GM12878 (cell line): ENCODE measurements at regions not wholly inside any gene's neighbourhood (a gene's known extent, or its start where the extent isn't known, plus 50 kb on each side); places are given as distances from the start of the nearest gene placed in this dataset.

Experiments
- ATAC-seq: fragments of 200-7000 bp; cut with Tn5 transposase; 3 replicates; pipeline ENCODE4 v1.9.1; 2020; ENCODE audit warnings: mild to moderate bottlenecking, moderate library complexity
- BruUV-seq: library from RNA; stranded (reverse); fragments of 400-500 nt; replicated peaks from 2 replicates; lab custom pipeline; 2021; lab: Mats Ljungman, UMichigan
- CTCF ChIA-PET: fragments of 300-600 bp; sonication (Branson Sonifier 250); formaldehyde crosslinking; extraction: SDS; loops from one replicate; lab custom pipeline; 2021; ENCODE audit warnings: inconsistent platforms; lab: Yijun Ruan, JAX
- POLR2A ChIA-PET: fragments of 350-600 bp; formaldehyde crosslinking; extraction: SDS; loops from one replicate; lab custom pipeline; 2021; ENCODE audit warnings: inconsistent platforms; lab: Charles Lee
- RAD21 ChIA-PET: fragments of 300-600 bp; sonication (Branson Sonifier 250); formaldehyde crosslinking; loops from one replicate; lab custom pipeline; 2023; ENCODE audit warnings: antibody characterized with exemption; ENCODE audit not compliant: unreplicated experiment; lab: Charles Lee
- SMC1A ChIA-PET: fragments of 300-600 bp; sonication (Branson Sonifier 250); formaldehyde crosslinking; loops from one replicate; lab custom pipeline; 2023; ENCODE audit not compliant: unreplicated experiment, uncharacterized antibody; lab: Charles Lee
- DNase-seq: peaks from one replicate; pipeline ENCODE4 v3.0.0-alpha.2; 2011; ENCODE audit warnings: low read depth, low spot score
- FAIRE-seq: peaks from 3 replicates; lab custom pipeline; 2011; peaks lifted over from hg19 to GRCh38; lab: Jason Lieb, UNC
- H2AFZ ChIP-seq: 2 replicates; pipeline ENCODE4 v1.6.0; 2011; ENCODE audit warnings: low read depth, low read length, control low read depth; ENCODE audit not compliant: control insufficient read depth
- H3K27ac ChIP-seq: 2 replicates; pipeline ENCODE4 v1.5.1; 2011; ENCODE audit warnings: control low read depth; ENCODE audit not compliant: control insufficient read depth, insufficient read depth
- H3K27me3 ChIP-seq, 2 experiments: replicated peaks in 1 of 2; 2 replicates each; pipeline versions ENCODE4 v1.6.0 to v1.6.1; 2011; ENCODE audit warnings: low read length in 1 of 2; ENCODE audit not compliant: control insufficient read depth in 2 of 2, insufficient read depth in 2 of 2
- H3K36me3 ChIP-seq, 2 experiments: 2 replicates each; pipeline ENCODE4 v1.5.1; 2011; ENCODE audit warnings: low read length in 1 of 2; ENCODE audit not compliant: control insufficient read depth in 2 of 2, insufficient read depth in 2 of 2
- H3K4me1 ChIP-seq: 2 replicates; pipeline ENCODE4 v1.6.1; 2011; ENCODE audit warnings: mild to moderate bottlenecking, low read length, moderate library complexity, mixed read lengths; ENCODE audit not compliant: control insufficient read depth, insufficient read depth
- H3K4me2 ChIP-seq: 2 replicates; pipeline ENCODE4 v1.6.0; 2011; ENCODE audit warnings: control low read depth; ENCODE audit not compliant: control insufficient read depth, insufficient read depth
- H3K4me3 ChIP-seq: fragments of 200-600 bp; sonication (generic); 2 replicates; pipeline ENCODE4 v1.5.1; 2016
- H3K79me2 ChIP-seq: 2 replicates; pipeline ENCODE4 v1.6.0; 2011; ENCODE audit warnings: low read length; ENCODE audit not compliant: control insufficient read depth, insufficient read depth
- H3K9ac ChIP-seq: 2 replicates; pipeline ENCODE4 v1.8.0; 2011; ENCODE audit warnings: low read length, control low read depth, mixed read lengths; ENCODE audit not compliant: control insufficient read depth, insufficient read depth
- H3K9me3 ChIP-seq: replicated peaks from 3 replicates; pipeline ENCODE4 v1.5.1; 2011; ENCODE audit warnings: mild to moderate bottlenecking, low read length; ENCODE audit not compliant: control insufficient read depth, insufficient read depth
- H4K20me1 ChIP-seq: 2 replicates; pipeline ENCODE4 v1.6.0; 2011; ENCODE audit not compliant: control insufficient read depth, insufficient read depth
- GABPA ChIP-seq: IDR thresholded peaks from 2 replicates; pipeline ENCODE4 v1.6.1; 2014; ENCODE audit warnings: antibody characterized with exemption, low read depth, mild to moderate bottlenecking, inconsistent platforms
- GATAD2B ChIP-seq: fragments of 450-650 bp; conservative IDR thresholded peaks from 2 replicates; pipeline ENCODE4 v1.6.1; 2017; ENCODE audit warnings: low read depth, mild to moderate bottlenecking, moderate library complexity
- HDAC2 ChIP-seq: fragments of 200-600 bp; sonication (generic); IDR thresholded peaks from 2 replicates; pipeline ENCODE4 v1.6.1; 2017
- IRF4 ChIP-seq: IDR thresholded peaks from 2 replicates; pipeline ENCODE4 v1.6.1; 2011; ENCODE audit warnings: low read depth, low read length
- JUND ChIP-seq: IDR thresholded peaks from 2 replicates; pipeline ENCODE4 v1.6.1; 2012; ENCODE audit warnings: low read depth, mild to moderate bottlenecking, low read length, improper control_type of control experiment, moderate library complexity
- KAT2A ChIP-seq: conservative IDR thresholded peaks from 2 replicates; pipeline ENCODE4 v1.6.1; 2011; ENCODE audit warnings: low read depth, low read length; ENCODE audit not compliant: control insufficient read depth
- MTA2 ChIP-seq: fragments of 450-650 bp; IDR thresholded peaks from 2 replicates; pipeline ENCODE4 v1.6.1; 2016; ENCODE audit warnings: low read depth, mild to moderate bottlenecking, moderate library complexity
- NR2C2 ChIP-seq: IDR thresholded peaks from 2 replicates; pipeline ENCODE4 v1.6.1; 2011; ENCODE audit warnings: borderline replicate concordance, low read depth; ENCODE audit not compliant: control insufficient read depth, insufficient read length
- RAD21 ChIP-seq: IDR thresholded peaks from 2 replicates; pipeline ENCODE4 v1.6.1; 2011; ENCODE audit warnings: mild to moderate bottlenecking, low read depth, low read length, moderate library complexity; ENCODE audit not compliant: insufficient read depth
- SIX5 ChIP-seq: IDR thresholded peaks from 2 replicates; pipeline ENCODE4 v1.6.1; 2011; ENCODE audit warnings: mild to moderate bottlenecking, low read depth, low read length, moderate library complexity; ENCODE audit not compliant: severe bottlenecking
- SMAD1 ChIP-seq: fragments of 450-650 bp; IDR thresholded peaks from 2 replicates; pipeline ENCODE4 v1.6.1; 2018; ENCODE audit warnings: mild to moderate bottlenecking, low read depth; ENCODE audit not compliant: partially characterized antibody
- SP1 ChIP-seq: IDR thresholded peaks from one replicate; pipeline ENCODE4 v1.6.1; 2011; ENCODE audit warnings: low read depth, low read length
- WRNIP1 ChIP-seq: IDR thresholded peaks from 2 replicates; pipeline ENCODE4 v1.6.1; 2011; ENCODE audit warnings: low read depth, low read length, improper control_type of control experiment, borderline replicate concordance
- ZZZ3 ChIP-seq: IDR thresholded peaks from 2 replicates; pipeline ENCODE4 v1.6.1; 2011; ENCODE audit warnings: low read depth; ENCODE audit not compliant: control insufficient read depth, insufficient read length
- WGBS: methylation state at CpG from one replicate; pipeline ENCODE4 v1.1.6; 2016; ENCODE audit warnings: low lambda C conversion rate; ENCODE audit not compliant: insufficient replicate concordance, insufficient coverage; ENCODE audit errors: missing lambda C conversion rate; 5-methylcytosine and 5-hydroxymethylcytosine counted together
- in situ Hi-C: fragments of 300-500 bp; cut with MboI; formaldehyde crosslinking; loops from 9 replicates; pipeline ENCODE4 v1.14.3; 2018; ENCODE audit warnings: mixed read lengths
- intact Hi-C: fragments of 100-400 bp; cut with micrococcal nuclease; formaldehyde crosslinking; loops from one replicate; pipeline ENCODE4 v1.14.2; 2022; ENCODE audit not compliant: unreplicated experiment
- TF ChIP-seq, protein P1 (sequence below): fragments of 450-650 bp; IDR thresholded peaks from 2 replicates; pipeline ENCODE4 v1.6.1; 2017; ENCODE audit warnings: low read depth, mild to moderate bottlenecking, moderate library complexity

- H3K9ac ChIP-seq, result no peak overlapping the region
- intact Hi-C loops (no loop called here), in situ Hi-C loops (no loop called here)
- H2AFZ ChIP-seq, result no peak overlapping the region
- H3K36me3 ChIP-seq, result no peaks in the 10 kb centered on the region
- TF ChIP-seq SIX5 (no peak), NR2C2 (no peak), ZZZ3 (no peak), IRF4 (no peak), SP1 (no peak), HDAC2 (no peak), MTA2 (no peak), JUND (no peak), GABPA (no peak), WRNIP1 (no peak), SMAD1 (no peak), RAD21 (no peak), KAT2A (no peak), GATAD2B (no peak)
- TF ChIP-seq, protein P1, sequence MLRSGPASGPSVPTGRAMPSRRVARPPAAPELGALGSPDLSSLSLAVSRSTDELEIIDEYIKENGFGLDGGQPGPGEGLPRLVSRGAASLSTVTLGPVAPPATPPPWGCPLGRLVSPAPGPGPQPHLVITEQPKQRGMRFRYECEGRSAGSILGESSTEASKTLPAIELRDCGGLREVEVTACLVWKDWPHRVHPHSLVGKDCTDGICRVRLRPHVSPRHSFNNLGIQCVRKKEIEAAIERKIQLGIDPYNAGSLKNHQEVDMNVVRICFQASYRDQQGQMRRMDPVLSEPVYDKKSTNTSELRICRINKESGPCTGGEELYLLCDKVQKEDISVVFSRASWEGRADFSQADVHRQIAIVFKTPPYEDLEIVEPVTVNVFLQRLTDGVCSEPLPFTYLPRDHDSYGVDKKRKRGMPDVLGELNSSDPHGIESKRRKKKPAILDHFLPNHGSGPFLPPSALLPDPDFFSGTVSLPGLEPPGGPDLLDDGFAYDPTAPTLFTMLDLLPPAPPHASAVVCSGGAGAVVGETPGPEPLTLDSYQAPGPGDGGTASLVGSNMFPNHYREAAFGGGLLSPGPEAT, result no peak
- H3K27ac ChIP-seq, result no peak overlapping the region
- ChIA-PET RAD21 (no interaction called here), SMC1A (interaction anchor here (1.0 kb wide), 1 partner anchor 10 kb away, joined by 3 read pairs; no protein-coding TSS in a partner anchor), CTCF (interaction anchor here (1.1 kb wide), 1 partner anchor 23 kb away, joined by 3 read pairs; no protein-coding TSS in a partner anchor), POLR2A (no interaction called here)
- no peak for ATAC-seq
- FAIRE-seq, result no peak
- H3K4me2 ChIP-seq, result no peak overlapping the region
- H3K79me2 ChIP-seq, result no peaks in the 10 kb centered on the region
- no peaks in the 10 kb centered on the region for H3K4me1 ChIP-seq
- DNase-seq, result no peak
- H3K4me3 ChIP-seq, result no peak overlapping the region
- 13% methylated on average over 2 of the region's 2 CpGs for WGBS
- H4K20me1 ChIP-seq, result no peaks in the 10 kb centered on the region
- no peaks in the 10 kb centered on the region for H3K27me3 ChIP-seq
- no TSS peak for BruUV-seq
- H3K9me3 ChIP-seq, result no peaks in the 10 kb centered on the region; the same call in 2 of the 3 replicates
Measured at GRCh38 chr13:53638040-53638439, 609.4 kb downstream of the OLFM4 start.
